ENCODE measurements at regions not wholly inside any gene's neighbourhood (a gene's known extent, or its start where the extent isn't known, plus 50 kb on each side); places are given as distances from the start of the nearest gene placed in this dataset.

- no peak for TF ChIP-seq CTCF (IDR thresholded peaks at IDR 0.05 in 8 of 11, conservative IDR thresholded peaks at IDR 0.05 in 3 of 11)
- TF ChIP-seq POLR2AphosphoS5 (IDR thresholded peaks at IDR 0.05) = no peak
Measured at GRCh38 chr16:60328152-60328551, 1594.0 kb upstream of the GOT2 start.
